ENCODE measurements at regions not wholly inside any gene's neighbourhood (a gene's known extent, or its start where the extent isn't known, plus 50 kb on each side); places are given as distances from the start of the nearest gene placed in this dataset.

DNA sequence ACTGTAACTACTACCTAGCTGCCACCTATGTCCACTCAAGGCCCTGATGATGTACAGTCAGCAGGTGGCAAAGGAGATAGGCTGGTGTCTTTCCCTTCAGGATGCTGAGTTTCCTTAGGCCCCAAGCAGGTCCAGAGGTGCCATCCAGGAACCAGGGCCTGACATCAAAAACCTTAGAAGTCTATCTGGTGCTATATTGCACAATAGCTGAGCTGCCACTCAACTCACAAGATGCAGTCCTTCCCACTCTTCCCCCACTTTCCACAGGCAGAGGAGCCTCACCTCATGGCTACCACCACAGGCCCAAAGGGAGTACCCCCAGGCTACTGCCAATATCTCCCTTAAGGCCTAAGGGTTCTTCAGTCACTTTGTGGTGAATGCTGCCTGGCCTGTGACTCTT, 83.9 kb upstream of the ZNF827 start:
- no peak for ATAC-seq

GRCh38 chr4:146018247-146018646, 79.6 kb upstream of the ZNF827 start:
- no peak for ATAC-seq

DNA sequence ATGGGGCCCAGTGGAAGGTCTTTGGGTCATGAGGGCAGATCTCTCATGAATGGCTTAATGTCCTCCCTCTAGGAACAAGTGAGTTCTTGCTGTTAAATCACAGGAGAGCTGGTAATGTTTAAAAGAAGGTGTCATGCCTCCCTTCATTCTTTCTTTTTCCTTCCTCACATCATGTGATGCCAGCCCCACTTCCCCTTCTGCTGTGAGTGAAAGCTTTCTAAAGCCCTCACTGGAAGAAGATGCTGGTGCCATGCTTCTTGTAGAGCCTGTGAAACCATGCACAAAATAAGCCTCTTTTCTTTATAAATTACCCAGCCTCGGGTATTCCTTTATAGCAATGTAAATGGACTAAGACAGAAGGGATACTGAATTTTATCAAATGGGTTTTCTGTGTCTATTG, 66.1 kb upstream of the ZNF827 start:
- ATAC-seq: no peak

GRCh38 chr4:145988628-145989027, 50.0 kb upstream of the ZNF827 start:
- no peak for ATAC-seq

Measured in esophagus mucosa (tissue), 1 donor.